ENCODE measurements at regions not wholly inside any gene's neighbourhood (a gene's known extent, or its start where the extent isn't known, plus 50 kb on each side); places are given as distances from the start of the nearest gene placed in this dataset.

GRCh38 chr2:19846567-19846966, 55.2 kb downstream of the TTC32 start:
- Histone ChIP-seq H3K27me3 (ENCODE audit: low read depth) (no peaks in the 10 kb centered on the region), H3K4me3 (no peak overlapping the region), H3K9me3 (no peaks in the 10 kb centered on the region), H3K27ac (no peak overlapping the region), H3K4me1 (no peaks in the 10 kb centered on the region), H3K36me3 (no peaks in the 10 kb centered on the region)
- intact Hi-C loops (cut with DNase I), result no loop called here
- TF ChIP-seq CTCF (IDR thresholded peaks at IDR 0.05), result no peak
- ATAC-seq (no peak), DNase-seq (no peak)

GRCh38 chr2:19846030-19846429, 55.8 kb downstream of the TTC32 start:
- Histone ChIP-seq H3K27me3 (ENCODE audit: low read depth) (no peaks in the 10 kb centered on the region), H3K27ac (no peak overlapping the region), H3K9me3 (no peaks in the 10 kb centered on the region), H3K4me3 (no peak overlapping the region), H3K36me3 (no peaks in the 10 kb centered on the region), H3K4me1 (no peaks in the 10 kb centered on the region)
- no peak for TF ChIP-seq CTCF (IDR thresholded peaks at IDR 0.05)
- DNase-seq, result no peak
- no peak for ATAC-seq
- intact Hi-C loops (cut with DNase I), result no loop called here

- Histone ChIP-seq H3K4me3 (no peak overlapping the region), H3K36me3 (no peaks in the 10 kb centered on the region), H3K9me3 (no peaks in the 10 kb centered on the region), H3K27me3 (ENCODE audit: low read depth) (no peaks in the 10 kb centered on the region), H3K4me1 (no peaks in the 10 kb centered on the region), H3K27ac (no peak overlapping the region)
- no peak for DNase-seq
- no peak for TF ChIP-seq CTCF (IDR thresholded peaks at IDR 0.05)
- ATAC-seq, result no peak
- intact Hi-C loops (cut with DNase I), result no loop called here
Measured at GRCh38 chr2:19845323-19845920, 56.4 kb downstream of the TTC32 start.

GRCh38 chr2:19844750-19845149, 57.0 kb downstream of the TTC32 start:
- Histone ChIP-seq H3K4me1 (no peaks in the 10 kb centered on the region), H3K9me3 (no peaks in the 10 kb centered on the region), H3K27me3 (ENCODE audit: low read depth) (no peaks in the 10 kb centered on the region), H3K27ac (no peak overlapping the region), H3K4me3 (no peak overlapping the region), H3K36me3 (no peaks in the 10 kb centered on the region)
- intact Hi-C loops (cut with DNase I), result no loop called here
- no peak for DNase-seq
- ATAC-seq, result no peak
- TF ChIP-seq CTCF (IDR thresholded peaks at IDR 0.05), result no peak

- Histone ChIP-seq H3K36me3 (no peaks in the 10 kb centered on the region), H3K4me3 (no peak overlapping the region), H3K4me1 (no peaks in the 10 kb centered on the region), H3K27ac (no peak overlapping the region), H3K27me3 (ENCODE audit: low read depth) (no peaks in the 10 kb centered on the region), H3K9me3 (no peaks in the 10 kb centered on the region)
- intact Hi-C loops (cut with DNase I), result no loop called here
- no peak for DNase-seq
- ATAC-seq, result no peak
- TF ChIP-seq CTCF (IDR thresholded peaks at IDR 0.05), result no peak
Measured at GRCh38 chr2:19843992-19844515, 57.7 kb downstream of the TTC32 start.
